HEK293 (cell line): ENCODE measurements at regions not wholly inside any gene's neighbourhood (a gene's known extent, or its start where the extent isn't known, plus 50 kb on each side); places are given as distances from the start of the nearest gene placed in this dataset.

Experiments
- CTCF ChIA-PET: fragments of 350-600 bp; formaldehyde crosslinking; extraction: SDS; loops from one replicate; lab custom pipeline; 2021; ENCODE audit warnings: antibody characterized with exemption; lab: Yijun Ruan, JAX
- POLR2A ChIA-PET: fragments of 300-600 bp; formaldehyde crosslinking; extraction: SDS; loops from one replicate; lab custom pipeline; 2020; ENCODE audit warnings: antibody characterized with exemption, inconsistent platforms; lab: Yijun Ruan, JAX
- H3K27ac ChIP-seq: fragments of 200-500 bp; sonication (Bioruptor generic); 2 replicates; pipeline ENCODE4 v1.5.1; 2014; ENCODE audit warnings: low read depth, low read length, control low read depth, inconsistent platforms; ENCODE audit errors: extremely low read depth
- H3K36me3 ChIP-seq, 2 experiments: fragments of 200-500 bp in 1 of 2; sonication (Bioruptor generic) in 1 of 2; 1 replicate in 1 of 2; 2 replicates in 1 of 2; pipeline ENCODE4 v1.5.1; 2014 to 2017; ENCODE audit warnings: inconsistent platforms in 2 of 2, low read length in 2 of 2; ENCODE audit not compliant: control insufficient read depth in 2 of 2, insufficient read depth in 1 of 2
- H3K4me1 ChIP-seq: fragments of 200-500 bp; sonication (Bioruptor generic); 2 replicates; pipeline ENCODE4 v1.5.1; 2014; ENCODE audit warnings: mild to moderate bottlenecking, low read length, inconsistent platforms; ENCODE audit not compliant: control insufficient read depth, insufficient read depth
- H3K4me3 ChIP-seq: 2 replicates; pipeline ENCODE4 v1.5.1; 2011; ENCODE audit warnings: low read depth, mild to moderate bottlenecking, control low read depth, low read length, moderate library complexity
- H3K9me3 ChIP-seq: fragments of 200-500 bp; sonication (Bioruptor generic); 2 replicates; pipeline ENCODE4 v1.5.1; 2014; ENCODE audit warnings: low read depth, low read length, inconsistent platforms; ENCODE audit not compliant: control insufficient read depth, insufficient read depth
- MZF1 ChIP-seq: fragments of 450-650 bp; formaldehyde crosslinking; IDR thresholded peaks from 2 replicates; pipeline ENCODE4 v1.5.1; 2017; ENCODE audit warnings: missing biosample characterization, missing genetic modification characterization, borderline replicate concordance
- OSR2 ChIP-seq: fragments of 450-650 bp; formaldehyde crosslinking; IDR thresholded peaks from 2 replicates; pipeline ENCODE4 v1.5.1; 2016; ENCODE audit warnings: missing biosample characterization, missing genetic modification characterization
- PRDM10 ChIP-seq: fragments of 450-650 bp; formaldehyde crosslinking; IDR thresholded peaks from 2 replicates; pipeline ENCODE4 v1.5.1; 2016; ENCODE audit warnings: missing biosample characterization, missing genetic modification characterization
- SALL2 ChIP-seq: fragments of 450-650 bp; formaldehyde crosslinking; IDR thresholded peaks from 2 replicates; pipeline ENCODE4 v1.5.0; 2017; ENCODE audit warnings: missing biosample characterization, mild to moderate bottlenecking, missing genetic modification characterization, borderline replicate concordance
- ZBTB1 ChIP-seq: fragments of 450-650 bp; formaldehyde crosslinking; IDR thresholded peaks from 2 replicates; pipeline ENCODE4 v1.5.1; 2016; ENCODE audit warnings: missing biosample characterization, missing genetic modification characterization
- ZBTB48 ChIP-seq: fragments of 450-650 bp; formaldehyde crosslinking; IDR thresholded peaks from 2 replicates; pipeline ENCODE4 v1.5.1; 2016; ENCODE audit warnings: missing biosample characterization, missing genetic modification characterization
- ZNF138 ChIP-seq: fragments of 450-650 bp; formaldehyde crosslinking; IDR thresholded peaks from 2 replicates; pipeline ENCODE4 v1.5.1; 2016; ENCODE audit warnings: missing biosample characterization, missing genetic modification characterization, borderline replicate concordance
- ZNF146 ChIP-seq: fragments of 450-650 bp; formaldehyde crosslinking; IDR thresholded peaks from 2 replicates; pipeline ENCODE4 v1.5.1; 2016; ENCODE audit warnings: missing biosample characterization, missing genetic modification characterization
- ZNF148 ChIP-seq: fragments of 450-650 bp; formaldehyde crosslinking; IDR thresholded peaks from 2 replicates; pipeline ENCODE4 v1.5.0; 2017; ENCODE audit warnings: missing biosample characterization, missing genetic modification characterization, borderline replicate concordance
- ZNF302 ChIP-seq: fragments of 450-650 bp; formaldehyde crosslinking; IDR thresholded peaks from 2 replicates; pipeline ENCODE4 v1.5.1; 2016; ENCODE audit warnings: missing biosample characterization, missing genetic modification characterization, low read depth
- ZNF341 ChIP-seq: fragments of 450-650 bp; formaldehyde crosslinking; IDR thresholded peaks from 2 replicates; pipeline ENCODE4; 2016; ENCODE audit warnings: low read depth, missing biosample characterization, missing genetic modification characterization
- ZNF404 ChIP-seq: fragments of 450-650 bp; formaldehyde crosslinking; IDR thresholded peaks from 2 replicates; pipeline ENCODE4 v1.5.1; 2017; ENCODE audit warnings: missing biosample characterization, missing genetic modification characterization
- ZNF449 ChIP-seq: fragments of 450-650 bp; formaldehyde crosslinking; IDR thresholded peaks from 2 replicates; pipeline ENCODE4 v1.5.1; 2017; ENCODE audit warnings: missing biosample characterization, mild to moderate bottlenecking, missing genetic modification characterization, moderate library complexity
- ZNF585B ChIP-seq: fragments of 450-650 bp; formaldehyde crosslinking; IDR thresholded peaks from 2 replicates; pipeline ENCODE4 v1.5.1; 2016; ENCODE audit warnings: missing biosample characterization, missing genetic modification characterization
- ZNF629 ChIP-seq: fragments of 450-650 bp; formaldehyde crosslinking; IDR thresholded peaks from 2 replicates; pipeline ENCODE4 v1.5.1; 2017; ENCODE audit warnings: missing biosample characterization, missing genetic modification characterization
- ZNF76 ChIP-seq: fragments of 450-650 bp; formaldehyde crosslinking; IDR thresholded peaks from 2 replicates; pipeline ENCODE4; 2016; ENCODE audit warnings: low read depth, missing biosample characterization, missing genetic modification characterization, borderline replicate concordance
- ZSCAN16 ChIP-seq: fragments of 450-650 bp; formaldehyde crosslinking; IDR thresholded peaks from 2 replicates; pipeline ENCODE4 v1.5.1; 2016; ENCODE audit warnings: missing biosample characterization, missing genetic modification characterization
- ZSCAN5A ChIP-seq: fragments of 450-650 bp; formaldehyde crosslinking; IDR thresholded peaks from 2 replicates; pipeline ENCODE4 v1.5.1; 2016; ENCODE audit warnings: missing biosample characterization, missing genetic modification characterization

- TF ChIP-seq PRDM10: no peak
- no peak for TF ChIP-seq ZSCAN16 (tag by site-specific recombination)
- no peak for TF ChIP-seq ZNF148 (tag by site-specific recombination)
- TF ChIP-seq ZSCAN5A (tag by site-specific recombination): no peak
These were observed 63.0 kb upstream of the BASP1 start (continued) for GRCh38 chr5:17154211-17154996.

GRCh38 chr5:17156463-17156862, 61.0 kb upstream of the BASP1 start:
- CTCF ChIA-PET: interaction anchor here (0.6 to 5.4 kb wide), 6 partner anchors 9 to 888 kb away, joined by 3 to 51 read pairs (median 3); no protein-coding TSS in a partner anchor
- Histone ChIP-seq H3K9me3 (no peaks in the 10 kb centered on the region), H3K4me3 (no peak overlapping the region), H3K4me1 (no peaks in the 10 kb centered on the region), H3K36me3 (no peaks in the 10 kb centered on the region), H3K27ac (no peak overlapping the region)
- POLR2A ChIA-PET: interaction anchor here (0.7 kb wide), 1 partner anchor 835 kb away, joined by 6 read pairs; no protein-coding TSS in a partner anchor
- no peak for TF ChIP-seq ZNF138 (tag by site-specific recombination)
- TF ChIP-seq MZF1 (tag by site-specific recombination): peak; percentile 51; the same call in 1 of the 2 replicates
- TF ChIP-seq ZNF449 (tag by site-specific recombination): peak; percentile 61; the same call in 1 of the 2 replicates
- no peak for TF ChIP-seq ZNF76 (tag by site-specific recombination)
- no peak for TF ChIP-seq SALL2 (tag by site-specific recombination)
- no peak for TF ChIP-seq ZSCAN5A (tag by site-specific recombination)
- no peak for TF ChIP-seq ZBTB1
- TF ChIP-seq ZNF146 (tag by site-specific recombination): no peak
- no peak for TF ChIP-seq ZNF629
- TF ChIP-seq ZNF341 (tag by site-specific recombination): no peak
- TF ChIP-seq OSR2: no peak
- no peak for TF ChIP-seq ZBTB48 (tag by site-specific recombination)
- TF ChIP-seq ZNF302: no peak
- TF ChIP-seq ZNF148 (tag by site-specific recombination): no peak
- TF ChIP-seq ZNF585B (tag by site-specific recombination): no peak
- no peak for TF ChIP-seq ZNF404 (tag by site-specific recombination)
